HG03378 (cell line): ENCODE measurements at regions not wholly inside any gene's neighbourhood (a gene's known extent, or its start where the extent isn't known, plus 50 kb on each side); places are given as distances from the start of the nearest gene placed in this dataset.
"Not testable (repeated sequence)": the region's sequence is repeated elsewhere in the genome, so short reads cannot be mapped to it uniquely, and the experiment has no call there.

Experiments used
- ATAC-seq: cut with Tn5 transposase; IDR thresholded peaks from one replicate; pipeline ENCODE4 v1.9.1; 2021; ENCODE audit warnings: mild to moderate bottlenecking, moderate library complexity; ENCODE audit not compliant: unreplicated experiment

GRCh38 chr2:124967325-124967724 lies 942.2 kb downstream of the CNTNAP5 start:
- ATAC-seq = no peak

- ATAC-seq = no peak
Observed at GRCh38 chr2:124970030-124970429, 944.9 kb downstream of the CNTNAP5 start.

GRCh38 chr2:124973396-124973795 lies 948.3 kb downstream of the CNTNAP5 start:
- no peak for ATAC-seq

- no peak for ATAC-seq
Observed at GRCh38 chr2:124975224-124975623, 950.1 kb downstream of the CNTNAP5 start.

GRCh38 chr2:124975648-124976047 lies 950.6 kb downstream of the CNTNAP5 start:
- ATAC-seq = no peak

GRCh38 chr2:124978597-124978996 lies 953.5 kb downstream of the CNTNAP5 start:
- no peak for ATAC-seq

GRCh38 chr2:124983595-124983994 lies 958.5 kb downstream of the CNTNAP5 start:
- no peak for ATAC-seq

- no peak for ATAC-seq
Observed at GRCh38 chr2:124985270-124985669, 960.2 kb downstream of the CNTNAP5 start.

- no peak for ATAC-seq
Observed at GRCh38 chr2:124986136-124986535, 961.0 kb downstream of the CNTNAP5 start.

- not testable (repeated sequence) for ATAC-seq
Observed at GRCh38 chr2:124986870-124987269, 961.8 kb downstream of the CNTNAP5 start.

GRCh38 chr2:124987436-124987835 lies 962.3 kb downstream of the CNTNAP5 start:
- ATAC-seq = not testable (repeated sequence)

GRCh38 chr2:124988111-124988510 lies 963.0 kb downstream of the CNTNAP5 start:
- no peak for ATAC-seq

- no peak for ATAC-seq
Observed at GRCh38 chr2:124988794-124989193, 963.7 kb downstream of the CNTNAP5 start.

GRCh38 chr2:124993809-124994208 lies 968.7 kb downstream of the CNTNAP5 start:
- no peak for ATAC-seq

- ATAC-seq = no peak
Observed at GRCh38 chr2:124995185-124995912, 970.3 kb downstream of the CNTNAP5 start.

- no peak for ATAC-seq
Observed at GRCh38 chr2:124996406-124996805, 971.3 kb downstream of the CNTNAP5 start.

GRCh38 chr2:124999906-125000305 lies 974.8 kb downstream of the CNTNAP5 start:
- no peak for ATAC-seq

GRCh38 chr2:125004106-125004800 lies 979.2 kb downstream of the CNTNAP5 start:
- ATAC-seq = no peak

- no peak for ATAC-seq
Observed at GRCh38 chr2:125006676-125007075, 981.6 kb downstream of the CNTNAP5 start.

- not testable (repeated sequence) for ATAC-seq
Observed at GRCh38 chr2:125028721-125029120, 1003.6 kb downstream of the CNTNAP5 start.

- no peak for ATAC-seq
Observed at GRCh38 chr2:125033871-125034270, 1008.8 kb downstream of the CNTNAP5 start.

GRCh38 chr2:125037135-125037653 lies 1012.1 kb downstream of the CNTNAP5 start:
- ATAC-seq = no peak
